ENCODE measurements at regions not wholly inside any gene's neighbourhood (a gene's known extent, or its start where the extent isn't known, plus 50 kb on each side); places are given as distances from the start of the nearest gene placed in this dataset.

GRCh38 chr14:26990946-26991345 lies 393.1 kb upstream of the NOVA1 start:
- H3K9me3 ChIP-seq (ENCODE audit: insufficient read depth, low read length) = no peaks in the 10 kb centered on the region
- TF ChIP-seq ZNF274 (IDR thresholded peaks at IDR 0.05; ENCODE audit: low read depth, low read length) (no peak), SUZ12 (IDR thresholded peaks at IDR 0.05; ENCODE audit: extremely low read depth, insufficient read depth, insufficient read length) (no peak), YY1 (IDR thresholded peaks at IDR 0.05; ENCODE audit: insufficient read depth, insufficient read length) (no peak)

GRCh38 chr14:26992403-26993115 lies 394.7 kb upstream of the NOVA1 start:
- H3K4me1 ChIP-seq (ENCODE audit: insufficient read depth, insufficient read length) = no peaks in the 10 kb centered on the region
- no peaks in the 10 kb centered on the region for H3K9me3 ChIP-seq (ENCODE audit: insufficient read depth, low read length)
- no peak overlapping the region for H3K4me3 ChIP-seq (ENCODE audit: insufficient read length, low read depth)
- no peak overlapping the region for H3K9ac ChIP-seq (ENCODE audit: insufficient read length, low read depth)
- no peaks in the 10 kb centered on the region for H3K36me3 ChIP-seq (ENCODE audit: insufficient read depth, insufficient read length, low read length)
- no peak for DNase-seq (ENCODE audit: low read depth, low spot score)
- TF ChIP-seq ZNF274 (IDR thresholded peaks at IDR 0.05; ENCODE audit: low read depth, low read length) (no peak), SUZ12 (IDR thresholded peaks at IDR 0.05; ENCODE audit: extremely low read depth, insufficient read depth, insufficient read length) (no peak), YY1 (IDR thresholded peaks at IDR 0.05; ENCODE audit: insufficient read depth, insufficient read length) (no peak)
- no peaks in the 10 kb centered on the region for H3K27me3 ChIP-seq (ENCODE audit: insufficient read depth, insufficient read length)

More at GRCh38 chr14:26990946-26991345, 393.1 kb upstream of the NOVA1 start:
- Histone ChIP-seq H3K27me3 (ENCODE audit: insufficient read depth, insufficient read length) (no peaks in the 10 kb centered on the region), H3K9ac (ENCODE audit: insufficient read length, low read depth) (no peak overlapping the region), H3K36me3 (ENCODE audit: insufficient read depth, insufficient read length, low read length) (no peaks in the 10 kb centered on the region), H3K4me1 (ENCODE audit: insufficient read depth, insufficient read length) (no peaks in the 10 kb centered on the region), H3K4me3 (ENCODE audit: insufficient read length, low read depth) (no peak overlapping the region)
- DNase-seq (ENCODE audit: low read depth, low spot score) = no peak

GRCh38 chr14:26993556-26993955 lies 395.7 kb upstream of the NOVA1 start:
- no peaks in the 10 kb centered on the region for H3K9me3 ChIP-seq (ENCODE audit: insufficient read depth, low read length)
- no peak for DNase-seq (ENCODE audit: low read depth, low spot score)
- no peaks in the 10 kb centered on the region for H3K36me3 ChIP-seq (ENCODE audit: insufficient read depth, insufficient read length, low read length)
- H3K4me1 ChIP-seq (ENCODE audit: insufficient read depth, insufficient read length) = no peaks in the 10 kb centered on the region
- no peak overlapping the region for H3K9ac ChIP-seq (ENCODE audit: insufficient read length, low read depth)
- no peaks in the 10 kb centered on the region for H3K27me3 ChIP-seq (ENCODE audit: insufficient read depth, insufficient read length)
- no peak for TF ChIP-seq YY1 (IDR thresholded peaks at IDR 0.05; ENCODE audit: insufficient read depth, insufficient read length)
- TF ChIP-seq SUZ12 (IDR thresholded peaks at IDR 0.05; ENCODE audit: extremely low read depth, insufficient read depth, insufficient read length) = no peak
- no peak for TF ChIP-seq ZNF274 (IDR thresholded peaks at IDR 0.05; ENCODE audit: low read depth, low read length)
- no peak overlapping the region for H3K4me3 ChIP-seq (ENCODE audit: insufficient read length, low read depth)

- H3K4me1 ChIP-seq (ENCODE audit: insufficient read depth, insufficient read length) = no peaks in the 10 kb centered on the region
- TF ChIP-seq ZNF274 (IDR thresholded peaks at IDR 0.05; ENCODE audit: low read depth, low read length) (no peak), YY1 (IDR thresholded peaks at IDR 0.05; ENCODE audit: insufficient read depth, insufficient read length) (no peak), SUZ12 (IDR thresholded peaks at IDR 0.05; ENCODE audit: extremely low read depth, insufficient read depth, insufficient read length) (no peak)
- no peak overlapping the region for H3K4me3 ChIP-seq (ENCODE audit: insufficient read length, low read depth)
- H3K36me3 ChIP-seq (ENCODE audit: insufficient read depth, insufficient read length, low read length) = no peaks in the 10 kb centered on the region
- H3K9ac ChIP-seq (ENCODE audit: insufficient read length, low read depth) = no peak overlapping the region
- H3K27me3 ChIP-seq (ENCODE audit: insufficient read depth, insufficient read length) = no peaks in the 10 kb centered on the region
- no peak for DNase-seq (ENCODE audit: low read depth, low spot score)
- no peaks in the 10 kb centered on the region for H3K9me3 ChIP-seq (ENCODE audit: insufficient read depth, low read length)
These were observed 397.5 kb upstream of the NOVA1 start for GRCh38 chr14:26995301-26995700.

- Histone ChIP-seq H3K4me3 (ENCODE audit: insufficient read length, low read depth) (no peak overlapping the region), H3K27me3 (ENCODE audit: insufficient read depth, insufficient read length) (no peaks in the 10 kb centered on the region), H3K4me1 (ENCODE audit: insufficient read depth, insufficient read length) (no peaks in the 10 kb centered on the region), H3K9me3 (ENCODE audit: insufficient read depth, low read length) (no peaks in the 10 kb centered on the region), H3K9ac (ENCODE audit: insufficient read length, low read depth) (no peak overlapping the region), H3K36me3 (ENCODE audit: insufficient read depth, insufficient read length, low read length) (no peaks in the 10 kb centered on the region)
- TF ChIP-seq SUZ12 (IDR thresholded peaks at IDR 0.05; ENCODE audit: extremely low read depth, insufficient read depth, insufficient read length) = no peak
- no peak for TF ChIP-seq YY1 (IDR thresholded peaks at IDR 0.05; ENCODE audit: insufficient read depth, insufficient read length)
- no peak for TF ChIP-seq ZNF274 (IDR thresholded peaks at IDR 0.05; ENCODE audit: low read depth, low read length)
- no peak for DNase-seq (ENCODE audit: low read depth, low spot score)
These were observed 398.4 kb upstream of the NOVA1 start for GRCh38 chr14:26996246-26996645.

GRCh38 chr14:27002179-27002578 lies 404.3 kb upstream of the NOVA1 start:
- TF ChIP-seq YY1 (IDR thresholded peaks at IDR 0.05; ENCODE audit: insufficient read depth, insufficient read length) = no peak
- no peak for TF ChIP-seq SUZ12 (IDR thresholded peaks at IDR 0.05; ENCODE audit: extremely low read depth, insufficient read depth, insufficient read length)
- no peak for TF ChIP-seq ZNF274 (IDR thresholded peaks at IDR 0.05; ENCODE audit: low read depth, low read length)
- no peaks in the 10 kb centered on the region for H3K27me3 ChIP-seq (ENCODE audit: insufficient read depth, insufficient read length)
- H3K4me3 ChIP-seq (ENCODE audit: insufficient read length, low read depth) = no peak overlapping the region
- H3K9me3 ChIP-seq (ENCODE audit: insufficient read depth, low read length) = no peaks in the 10 kb centered on the region
- no peak for DNase-seq (ENCODE audit: low read depth, low spot score)
- H3K9ac ChIP-seq (ENCODE audit: insufficient read length, low read depth) = no peak overlapping the region
- H3K4me1 ChIP-seq (ENCODE audit: insufficient read depth, insufficient read length) = no peaks in the 10 kb centered on the region
- no peaks in the 10 kb centered on the region for H3K36me3 ChIP-seq (ENCODE audit: insufficient read depth, insufficient read length, low read length)

- Histone ChIP-seq H3K4me1 (ENCODE audit: insufficient read depth, insufficient read length) (no peaks in the 10 kb centered on the region), H3K9me3 (ENCODE audit: insufficient read depth, low read length) (no peaks in the 10 kb centered on the region; the same call in 1 of the 2 replicates), H3K4me3 (ENCODE audit: insufficient read length, low read depth) (no peak overlapping the region)
These were observed 408.7 kb upstream of the NOVA1 start for GRCh38 chr14:27006570-27006969.

More at GRCh38 chr14:27006570-27006969, 408.7 kb upstream of the NOVA1 start:
- Histone ChIP-seq H3K36me3 (ENCODE audit: insufficient read depth, insufficient read length, low read length) (no peaks in the 10 kb centered on the region), H3K27me3 (ENCODE audit: insufficient read depth, insufficient read length) (no peaks in the 10 kb centered on the region), H3K9ac (ENCODE audit: insufficient read length, low read depth) (no peak overlapping the region)
- TF ChIP-seq SUZ12 (IDR thresholded peaks at IDR 0.05; ENCODE audit: extremely low read depth, insufficient read depth, insufficient read length) (no peak), YY1 (IDR thresholded peaks at IDR 0.05; ENCODE audit: insufficient read depth, insufficient read length) (no peak), ZNF274 (IDR thresholded peaks at IDR 0.05; ENCODE audit: low read depth, low read length) (no peak)
- no peak for DNase-seq (ENCODE audit: low read depth, low spot score)
